ENCODE measurements at regions not wholly inside any gene's neighbourhood (a gene's known extent, or its start where the extent isn't known, plus 50 kb on each side); places are given as distances from the start of the nearest gene placed in this dataset.

GRCh38 chr6:120005292-120005976, 655.9 kb upstream of the MAN1A1 start:
- no peaks in the 10 kb centered on the region for H3F3A ChIP-seq (ENCODE audit: insufficient read depth)
- H2AFZ ChIP-seq = no peak overlapping the region
- H3K27me3 ChIP-seq (replicated peaks; ENCODE audit: insufficient read depth) = no peaks in the 10 kb centered on the region
- in situ Hi-C loops (cut with MboI) = no loop called here
- no peak for TF ChIP-seq EZH2phosphoT487 (IDR thresholded peaks at IDR 0.05; ENCODE audit: insufficient read depth, low read depth)
- no peak for TF ChIP-seq EZH2 (IDR thresholded peaks at IDR 0.05; ENCODE audit: insufficient read depth, poor library complexity, severe bottlenecking)
- no peaks in the 10 kb centered on the region for H3K79me2 ChIP-seq (ENCODE audit: insufficient read depth)
- H3K9me2 ChIP-seq (ENCODE audit: insufficient read depth) = no peaks in the 10 kb centered on the region
- H4K20me1 ChIP-seq (ENCODE audit: insufficient read depth) = no peaks in the 10 kb centered on the region
- no peak overlapping the region for H3K4me2 ChIP-seq (ENCODE audit: unreplicated experiment)
- no peak overlapping the region for H3K4me3 ChIP-seq
- no peaks in the 10 kb centered on the region for H3K4me1 ChIP-seq (ENCODE audit: insufficient read depth)
- H3K27ac ChIP-seq = no peak overlapping the region
- WGBS, 2 experiments (ENCODE audit: low coverage in 1 of 2, low lambda C conversion rate in 2 of 2, missing lambda C conversion rate in 2 of 2) = 77 to 79% methylated on average over 12 of the region's 12 CpGs
- H3K36me3 ChIP-seq (ENCODE audit: low read depth) = no peaks in the 10 kb centered on the region
- H3K9me3 ChIP-seq (ENCODE audit: low read depth) = no peaks in the 10 kb centered on the region
- peak; percentile 0 for DNase-seq
- H3K9ac ChIP-seq = no peak overlapping the region

DNA sequence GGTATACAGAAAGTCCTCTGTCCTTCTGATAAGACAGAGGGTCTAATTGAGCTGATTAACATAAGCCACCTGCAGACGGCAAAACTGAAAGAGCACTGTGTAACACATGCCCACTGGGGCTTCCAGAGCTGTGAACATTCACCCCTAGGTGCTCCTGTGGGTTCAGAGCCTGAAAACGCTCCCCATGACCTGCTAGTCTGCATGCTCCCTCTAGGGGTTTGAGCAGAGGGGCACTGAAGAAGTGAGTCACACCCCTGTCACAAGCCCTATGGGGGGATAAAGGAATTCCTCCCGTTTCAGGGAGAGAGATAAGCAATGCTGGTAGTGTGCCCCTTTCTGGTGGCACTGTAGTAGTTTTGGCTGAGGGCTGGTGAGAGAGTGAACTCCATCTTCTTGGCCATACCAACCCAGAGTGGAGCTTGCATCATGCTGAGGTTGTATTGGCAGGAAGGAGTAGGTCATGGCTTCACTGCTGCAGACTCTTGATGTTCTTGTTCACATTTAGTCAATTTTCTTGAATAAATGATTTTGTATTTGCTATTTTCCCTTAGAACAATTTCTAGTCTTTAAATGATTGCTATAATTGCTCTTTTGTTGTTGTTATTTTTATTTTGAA, 637.5 kb upstream of the MAN1A1 start:
- 56 to 62% methylated on average over 3 of the region's 3 CpGs for WGBS, 2 experiments (ENCODE audit: low coverage in 1 of 2, low lambda C conversion rate in 2 of 2, missing lambda C conversion rate in 2 of 2)

GRCh38 chr6:119985952-119986736, 636.6 kb upstream of the MAN1A1 start:
- Histone ChIP-seq H3F3A (ENCODE audit: insufficient read depth) (no peaks in the 10 kb centered on the region), H3K36me3 (ENCODE audit: low read depth) (no peaks in the 10 kb centered on the region), H3K79me2 (ENCODE audit: insufficient read depth) (no peaks in the 10 kb centered on the region), H2AFZ (no peak overlapping the region), H3K27ac (no peak overlapping the region), H3K9me2 (ENCODE audit: insufficient read depth) (no peaks in the 10 kb centered on the region), H3K4me3 (no peak overlapping the region), H4K20me1 (ENCODE audit: insufficient read depth) (no peaks in the 10 kb centered on the region), H3K4me1 (ENCODE audit: insufficient read depth) (no peaks in the 10 kb centered on the region), H3K9ac (no peak overlapping the region), H3K4me2 (ENCODE audit: unreplicated experiment) (no peak overlapping the region), H3K9me3 (ENCODE audit: low read depth) (no peaks in the 10 kb centered on the region), H3K27me3 (replicated peaks; ENCODE audit: insufficient read depth) (no peaks in the 10 kb centered on the region)
- TF ChIP-seq EZH2phosphoT487 (IDR thresholded peaks at IDR 0.05; ENCODE audit: insufficient read depth, low read depth) = no peak
- no peak for TF ChIP-seq EZH2 (IDR thresholded peaks at IDR 0.05; ENCODE audit: insufficient read depth, poor library complexity, severe bottlenecking)
- 63 to 70% methylated on average over 4 of the region's 4 CpGs for WGBS, 2 experiments (ENCODE audit: low coverage in 1 of 2, low lambda C conversion rate in 2 of 2, missing lambda C conversion rate in 2 of 2)
- DNase-seq = no peak
- in situ Hi-C loops (cut with MboI) = no loop called here

More for the DNA sequence above, 637.5 kb upstream of the MAN1A1 start:
- Histone ChIP-seq H3K9ac (no peak overlapping the region), H3K79me2 (ENCODE audit: insufficient read depth) (no peaks in the 10 kb centered on the region), H3K27ac (no peak overlapping the region), H3K4me1 (ENCODE audit: insufficient read depth) (no peaks in the 10 kb centered on the region), H3K27me3 (replicated peaks; ENCODE audit: insufficient read depth) (no peaks in the 10 kb centered on the region), H4K20me1 (ENCODE audit: insufficient read depth) (no peaks in the 10 kb centered on the region), H3K4me2 (ENCODE audit: unreplicated experiment) (no peak overlapping the region), H3F3A (ENCODE audit: insufficient read depth) (no peaks in the 10 kb centered on the region), H3K9me2 (ENCODE audit: insufficient read depth) (no peaks in the 10 kb centered on the region), H3K9me3 (ENCODE audit: low read depth) (no peaks in the 10 kb centered on the region), H3K36me3 (ENCODE audit: low read depth) (no peaks in the 10 kb centered on the region), H3K4me3 (no peak overlapping the region), H2AFZ (no peak overlapping the region)
- no peak for TF ChIP-seq EZH2 (IDR thresholded peaks at IDR 0.05; ENCODE audit: insufficient read depth, poor library complexity, severe bottlenecking)
- TF ChIP-seq EZH2phosphoT487 (IDR thresholded peaks at IDR 0.05; ENCODE audit: insufficient read depth, low read depth) = no peak
- DNase-seq = no peak
- in situ Hi-C loops (cut with MboI) = no loop called here

DNA sequence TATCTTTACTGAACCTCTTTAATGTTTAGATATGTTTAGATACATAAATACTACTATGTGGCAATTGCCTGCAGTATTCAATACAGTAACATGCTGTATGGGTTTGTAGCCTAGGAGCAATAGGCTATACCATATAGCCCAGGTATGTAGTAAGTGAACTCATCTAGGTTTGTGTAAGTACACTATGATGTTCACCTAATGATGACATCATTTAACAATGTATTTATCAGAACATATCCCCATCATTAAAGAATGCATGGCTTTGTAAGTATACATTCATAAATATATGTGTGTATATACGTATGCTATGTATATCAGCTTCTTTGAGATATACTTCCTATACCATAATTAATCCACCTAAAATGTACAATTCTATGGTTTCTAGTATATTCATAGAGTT, 631.2 kb upstream of the MAN1A1 start:
- no peaks in the 10 kb centered on the region for H3F3A ChIP-seq (ENCODE audit: insufficient read depth)
- TF ChIP-seq EZH2phosphoT487 (IDR thresholded peaks at IDR 0.05; ENCODE audit: insufficient read depth, low read depth) = no peak
- TF ChIP-seq EZH2 (IDR thresholded peaks at IDR 0.05; ENCODE audit: insufficient read depth, poor library complexity, severe bottlenecking) = no peak
- WGBS, 2 experiments (ENCODE audit: low coverage in 1 of 2, low lambda C conversion rate in 2 of 2, missing lambda C conversion rate in 2 of 2) = 79 to 87% methylated on average over 1 of the region's 1 CpG
- H3K27ac ChIP-seq = no peak overlapping the region
- no peaks in the 10 kb centered on the region for H3K36me3 ChIP-seq (ENCODE audit: low read depth)
- H3K27me3 ChIP-seq (replicated peaks; ENCODE audit: insufficient read depth) = no peaks in the 10 kb centered on the region
- H3K79me2 ChIP-seq (ENCODE audit: insufficient read depth) = no peaks in the 10 kb centered on the region
- no peak overlapping the region for H2AFZ ChIP-seq
- H4K20me1 ChIP-seq (ENCODE audit: insufficient read depth) = no peaks in the 10 kb centered on the region
- H3K9ac ChIP-seq = no peak overlapping the region
- in situ Hi-C loops (cut with MboI) = no loop called here
- no peak for DNase-seq
- H3K4me3 ChIP-seq = no peak overlapping the region
- no peaks in the 10 kb centered on the region for H3K9me3 ChIP-seq (ENCODE audit: low read depth)
- H3K4me2 ChIP-seq (ENCODE audit: unreplicated experiment) = no peak overlapping the region
- no peaks in the 10 kb centered on the region for H3K4me1 ChIP-seq (ENCODE audit: insufficient read depth)
- no peaks in the 10 kb centered on the region for H3K9me2 ChIP-seq (ENCODE audit: insufficient read depth)
